Progenitor cell of endocrine pancreas (in vitro differentiated cells): ENCODE measurements at regions not wholly inside any gene's neighbourhood (a gene's known extent, or its start where the extent isn't known, plus 50 kb on each side); places are given as distances from the start of the nearest gene placed in this dataset.

Experiments
- DNase-seq: peaks from one replicate; pipeline ENCODE4 v3.0.0; 2021; ENCODE audit warnings: low spot score; ENCODE audit not compliant: unreplicated experiment
- H3K27ac Mint-ChIP-seq: 2 replicates; pipeline ENCODE4 v1.8.0; 2021; ENCODE audit warnings: mild to moderate bottlenecking, moderate library complexity, mixed read lengths
- H3K27me3 Mint-ChIP-seq: 2 replicates; pipeline ENCODE4 v1.8.0; 2021; ENCODE audit warnings: mixed read lengths
- H3K36me3 Mint-ChIP-seq: 2 replicates; pipeline ENCODE4 v1.8.0; 2022; ENCODE audit warnings: mixed read lengths; ENCODE audit not compliant: insufficient read depth
- H3K4me1 Mint-ChIP-seq: 2 replicates; pipeline ENCODE4 v1.8.0; 2021; ENCODE audit warnings: low read depth, mixed read lengths
- H3K4me3 Mint-ChIP-seq: 2 replicates; pipeline ENCODE4 v1.8.0; 2021; ENCODE audit warnings: low read depth, mild to moderate bottlenecking, moderate library complexity, mixed read lengths
- H3K9me3 Mint-ChIP-seq: 2 replicates; pipeline ENCODE4 v1.8.0; 2021; ENCODE audit warnings: low read depth, mixed read lengths
- TF ChIP-seq, protein P1 (sequence below): fragments of 200-600 bp; sonication (generic); IDR thresholded peaks from one replicate; pipeline ENCODE4 v1.5.0; 2021; ENCODE audit warnings: antibody characterized with exemption, mild to moderate bottlenecking; ENCODE audit not compliant: unreplicated experiment

DNA sequence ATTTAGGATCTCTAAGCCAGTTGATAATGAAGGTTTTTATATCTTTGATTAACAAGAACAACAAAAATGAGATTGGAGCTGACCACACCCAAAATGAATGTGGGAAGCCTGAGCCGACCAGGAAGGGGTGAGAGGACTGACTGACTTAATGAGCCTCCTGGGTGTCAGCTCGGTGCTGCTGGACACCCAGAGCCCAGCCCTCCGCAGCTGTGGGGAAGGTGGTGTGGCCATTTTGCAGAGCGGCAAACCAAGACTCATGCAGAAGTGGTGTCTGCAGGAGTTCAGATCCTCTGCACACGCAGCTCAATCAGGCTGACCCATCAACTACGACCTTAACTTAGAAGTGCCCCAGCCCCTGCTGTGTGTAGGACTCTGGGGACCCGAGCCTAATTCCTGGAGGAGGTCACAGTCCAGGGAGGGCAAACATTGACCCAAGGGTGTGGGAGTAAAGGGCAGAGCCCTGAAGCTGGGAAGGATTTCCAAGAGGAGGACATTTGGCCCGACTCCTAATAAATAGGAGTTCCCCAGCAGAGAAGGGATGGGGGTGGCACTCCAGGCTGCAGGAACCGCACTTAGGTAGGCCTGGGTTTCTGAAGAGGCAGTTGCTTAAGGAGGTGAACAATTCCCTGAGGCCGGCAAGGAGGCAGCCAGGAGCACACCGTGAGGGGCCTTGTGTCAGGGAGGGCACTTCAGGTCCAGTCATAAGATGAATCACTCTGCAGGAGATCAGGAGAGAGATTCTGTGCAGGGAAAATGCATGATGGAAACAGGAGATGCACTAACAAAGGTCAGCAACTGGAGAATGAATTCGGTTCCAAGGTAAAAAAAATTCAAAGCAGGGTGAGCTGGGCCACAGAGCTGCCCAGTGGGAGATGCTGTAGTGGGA is 197.1 kb upstream of the TPM1 start:
- Mint-ChIP-seq H3K4me1 (peaks cover 9% of the 10 kb centered on the region), H3K9me3 (no peaks in the 10 kb centered on the region), H3K4me3 (no peak overlapping the region), H3K36me3 (peaks cover 10% of the 10 kb centered on the region), H3K27me3 (no peaks in the 10 kb centered on the region), H3K27ac (peak overlapping the region; percentile 15)
- no peak for DNase-seq
- TF ChIP-seq, protein P1, sequence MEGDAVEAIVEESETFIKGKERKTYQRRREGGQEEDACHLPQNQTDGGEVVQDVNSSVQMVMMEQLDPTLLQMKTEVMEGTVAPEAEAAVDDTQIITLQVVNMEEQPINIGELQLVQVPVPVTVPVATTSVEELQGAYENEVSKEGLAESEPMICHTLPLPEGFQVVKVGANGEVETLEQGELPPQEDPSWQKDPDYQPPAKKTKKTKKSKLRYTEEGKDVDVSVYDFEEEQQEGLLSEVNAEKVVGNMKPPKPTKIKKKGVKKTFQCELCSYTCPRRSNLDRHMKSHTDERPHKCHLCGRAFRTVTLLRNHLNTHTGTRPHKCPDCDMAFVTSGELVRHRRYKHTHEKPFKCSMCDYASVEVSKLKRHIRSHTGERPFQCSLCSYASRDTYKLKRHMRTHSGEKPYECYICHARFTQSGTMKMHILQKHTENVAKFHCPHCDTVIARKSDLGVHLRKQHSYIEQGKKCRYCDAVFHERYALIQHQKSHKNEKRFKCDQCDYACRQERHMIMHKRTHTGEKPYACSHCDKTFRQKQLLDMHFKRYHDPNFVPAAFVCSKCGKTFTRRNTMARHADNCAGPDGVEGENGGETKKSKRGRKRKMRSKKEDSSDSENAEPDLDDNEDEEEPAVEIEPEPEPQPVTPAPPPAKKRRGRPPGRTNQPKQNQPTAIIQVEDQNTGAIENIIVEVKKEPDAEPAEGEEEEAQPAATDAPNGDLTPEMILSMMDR: no peak

DNA sequence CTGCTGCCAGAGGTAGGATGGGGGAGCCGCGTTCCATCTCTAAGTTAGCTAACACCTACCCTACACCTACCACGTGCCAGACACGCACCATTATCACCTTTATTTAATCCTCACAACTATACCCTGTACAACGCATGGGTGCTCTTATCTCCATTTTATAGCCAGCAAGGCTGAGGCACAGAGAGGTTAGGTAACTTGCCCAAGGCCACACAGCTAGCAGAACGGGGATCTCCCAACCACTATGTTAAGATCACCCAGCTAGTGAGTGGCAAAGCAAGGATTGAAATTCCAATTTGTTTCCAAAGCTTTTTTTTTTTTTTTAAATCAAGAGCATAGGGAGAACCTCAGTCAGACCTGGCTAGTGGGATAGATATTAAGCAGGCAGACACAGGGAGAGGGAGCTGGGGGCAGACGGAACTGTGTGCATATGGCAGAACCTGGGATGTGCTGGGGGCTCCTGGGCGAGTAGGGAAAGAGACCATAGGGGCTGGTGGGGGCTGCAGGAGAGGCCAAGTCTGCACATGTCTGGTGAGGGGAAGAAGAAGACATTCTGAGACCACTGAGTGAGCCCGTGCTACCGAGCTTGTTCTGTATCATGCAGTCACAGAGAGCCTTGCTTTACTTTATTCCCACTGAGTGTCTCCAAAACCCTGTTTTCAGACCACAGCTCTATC is 196.3 kb upstream of the TPM1 start:
- no peak for DNase-seq
- peaks cover 12% of the 10 kb centered on the region for H3K4me1 Mint-ChIP-seq
- no peaks in the 10 kb centered on the region for H3K27me3 Mint-ChIP-seq
- H3K36me3 Mint-ChIP-seq: peaks cover 5% of the 10 kb centered on the region
- no peak overlapping the region for H3K4me3 Mint-ChIP-seq
- H3K9me3 Mint-ChIP-seq: no peaks in the 10 kb centered on the region
- TF ChIP-seq, protein P1: no peak
- H3K27ac Mint-ChIP-seq: no peak overlapping the region

DNA sequence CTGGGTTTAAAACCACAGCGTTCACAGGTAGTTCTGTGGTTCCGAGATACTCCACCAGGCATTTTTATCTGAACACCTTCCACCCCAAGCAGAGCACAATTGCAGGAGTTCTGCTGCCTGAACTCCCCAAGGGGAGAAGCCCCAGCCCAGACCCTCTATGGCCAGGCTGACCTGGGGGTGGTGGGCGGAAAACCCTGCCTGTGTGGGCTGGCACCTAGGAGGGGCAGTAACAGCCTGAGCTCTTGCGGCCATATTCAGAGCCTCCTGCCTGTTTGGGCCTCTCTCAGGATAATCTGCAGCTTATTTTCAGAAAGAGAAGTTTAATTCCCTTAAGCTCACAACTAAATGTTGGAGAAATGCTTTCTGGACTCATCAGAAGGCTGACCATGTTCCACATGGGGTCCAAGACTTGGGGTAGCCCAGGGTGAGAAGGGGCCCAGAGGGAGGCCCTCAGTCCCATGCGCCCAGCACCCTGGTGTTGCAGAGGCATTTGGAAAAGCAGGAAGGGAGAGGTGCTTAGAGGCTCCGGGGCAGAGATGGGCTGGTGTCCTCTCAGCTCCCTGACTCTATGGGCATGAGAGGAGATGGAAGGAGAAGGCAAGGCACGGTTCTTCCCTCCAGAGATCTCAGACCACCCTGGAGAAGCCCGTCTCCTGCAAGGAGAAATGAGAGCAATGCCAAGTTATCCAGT is 195.6 kb upstream of the TPM1 start:
- Mint-ChIP-seq H3K27ac (no peak overlapping the region), H3K36me3 (peaks cover 3% of the 10 kb centered on the region), H3K4me1 (peaks cover 12% of the 10 kb centered on the region), H3K9me3 (no peaks in the 10 kb centered on the region), H3K27me3 (no peaks in the 10 kb centered on the region), H3K4me3 (no peak overlapping the region)
- TF ChIP-seq, protein P1: no peak
- DNase-seq: no peak

DNA sequence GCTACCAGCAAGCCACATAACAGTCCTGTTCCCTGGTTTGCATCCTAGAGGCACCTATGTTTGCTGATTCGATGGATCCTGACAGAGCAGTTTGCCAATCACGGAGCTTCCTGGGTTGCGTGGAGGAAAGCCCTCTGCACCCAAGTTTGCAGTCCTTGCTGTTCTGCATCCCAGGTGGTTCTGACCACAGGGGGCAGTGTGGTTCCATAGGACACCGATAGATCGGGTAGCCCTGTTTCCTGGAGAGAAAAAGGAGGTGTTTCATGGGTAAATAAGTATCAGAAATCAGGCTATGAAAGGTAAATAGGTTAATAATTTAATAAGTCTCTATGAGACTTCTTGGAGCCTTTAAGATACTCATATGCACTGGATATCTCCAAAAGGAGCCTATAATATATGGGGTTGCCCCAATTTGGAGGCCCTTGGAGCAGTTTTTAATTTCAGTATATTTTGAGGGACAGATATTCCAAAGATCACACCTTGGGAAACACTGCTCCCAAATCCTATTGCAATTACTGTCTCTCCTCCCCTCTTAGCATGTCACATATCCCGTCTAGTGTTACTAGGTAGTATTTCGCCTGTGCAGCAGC is 194.6 kb upstream of the TPM1 start:
- H3K27ac Mint-ChIP-seq: no peak overlapping the region
- peak; percentile 23 for DNase-seq
- H3K4me3 Mint-ChIP-seq: no peak overlapping the region
- no peaks in the 10 kb centered on the region for H3K27me3 Mint-ChIP-seq
- TF ChIP-seq, protein P1: peak; percentile 52
- peaks cover 3% of the 10 kb centered on the region for H3K36me3 Mint-ChIP-seq
- no peaks in the 10 kb centered on the region for H3K9me3 Mint-ChIP-seq
- peaks cover 12% of the 10 kb centered on the region for H3K4me1 Mint-ChIP-seq

DNA sequence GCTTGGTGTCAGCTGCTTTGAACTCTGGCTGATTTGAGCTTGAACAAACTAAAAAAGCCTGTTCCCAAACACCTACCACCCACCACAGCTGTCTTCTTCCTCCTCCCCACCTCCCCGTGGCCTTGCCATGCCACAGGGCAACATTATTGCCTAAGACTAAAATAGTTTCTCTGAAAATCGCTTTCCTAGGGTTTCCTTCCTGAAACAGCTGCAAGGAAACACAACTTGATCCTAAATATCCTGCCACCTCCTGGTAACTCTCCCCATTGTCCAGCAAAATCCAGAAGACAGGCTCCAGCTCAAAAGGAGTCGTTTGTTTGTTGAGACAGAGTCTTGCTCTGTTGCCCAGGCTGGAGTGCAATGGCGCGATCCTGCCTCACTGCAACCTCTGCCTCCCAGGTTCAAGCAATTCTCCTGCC is 193.9 kb upstream of the TPM1 start:
- H3K27ac Mint-ChIP-seq: no peak overlapping the region
- DNase-seq: no peak
- TF ChIP-seq, protein P1: no peak
- peaks cover 12% of the 10 kb centered on the region for H3K4me1 Mint-ChIP-seq
- H3K9me3 Mint-ChIP-seq: no peaks in the 10 kb centered on the region
- H3K36me3 Mint-ChIP-seq: peaks cover 3% of the 10 kb centered on the region
- H3K4me3 Mint-ChIP-seq: no peak overlapping the region
- H3K27me3 Mint-ChIP-seq: no peaks in the 10 kb centered on the region
